Left kidney (tissue), 1 donor: ENCODE measurements at regions not wholly inside any gene's neighbourhood (a gene's known extent, or its start where the extent isn't known, plus 50 kb on each side); places are given as distances from the start of the nearest gene placed in this dataset.

Experiments
- DNase-seq: peaks from one replicate; pipeline ENCODE4 v3.0.0-alpha.2; 2013

DNA sequence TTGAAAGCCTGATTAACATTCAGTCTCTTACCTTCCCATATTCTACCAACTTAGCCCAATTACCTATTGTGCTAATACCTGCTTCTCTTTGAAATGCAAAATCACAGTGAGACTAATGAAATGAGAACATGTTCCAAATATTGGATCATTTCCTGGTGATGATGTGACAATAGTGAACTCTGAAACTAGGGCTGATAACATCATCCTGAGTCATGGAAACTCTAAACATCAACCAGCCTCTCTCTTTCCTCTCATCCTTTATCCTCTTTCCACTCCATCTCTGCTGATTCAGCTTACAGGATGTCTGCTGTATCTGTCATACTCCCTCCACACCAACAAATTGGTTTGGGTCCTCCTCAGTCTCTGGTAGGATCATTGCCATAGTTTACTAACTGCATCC, 98.8 kb upstream of the NCKAP5 start:
- no peak for DNase-seq

- DNase-seq: no peak
Observed at GRCh38 chr2:133667968-133668367, 99.7 kb upstream of the NCKAP5 start.

DNA sequence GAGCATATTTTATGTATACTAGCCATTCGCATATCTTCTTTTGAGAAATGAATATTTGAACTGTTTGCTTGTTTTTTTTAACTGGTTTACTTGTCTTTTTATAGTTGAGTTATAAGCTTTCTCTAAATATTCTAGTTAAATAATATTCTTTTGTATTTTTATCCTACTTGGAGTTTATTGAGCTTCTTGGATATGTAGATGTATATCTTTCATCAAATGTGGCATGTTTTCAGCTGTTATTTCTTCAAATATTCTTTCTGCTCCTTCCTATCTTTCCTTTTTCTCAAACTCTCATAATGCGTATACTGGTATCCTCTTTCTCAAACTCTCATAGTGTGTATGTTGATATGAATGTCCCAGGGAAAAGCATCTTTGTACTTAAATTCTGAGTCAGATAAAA, 100.3 kb upstream of the NCKAP5 start:
- no peak for DNase-seq

DNA sequence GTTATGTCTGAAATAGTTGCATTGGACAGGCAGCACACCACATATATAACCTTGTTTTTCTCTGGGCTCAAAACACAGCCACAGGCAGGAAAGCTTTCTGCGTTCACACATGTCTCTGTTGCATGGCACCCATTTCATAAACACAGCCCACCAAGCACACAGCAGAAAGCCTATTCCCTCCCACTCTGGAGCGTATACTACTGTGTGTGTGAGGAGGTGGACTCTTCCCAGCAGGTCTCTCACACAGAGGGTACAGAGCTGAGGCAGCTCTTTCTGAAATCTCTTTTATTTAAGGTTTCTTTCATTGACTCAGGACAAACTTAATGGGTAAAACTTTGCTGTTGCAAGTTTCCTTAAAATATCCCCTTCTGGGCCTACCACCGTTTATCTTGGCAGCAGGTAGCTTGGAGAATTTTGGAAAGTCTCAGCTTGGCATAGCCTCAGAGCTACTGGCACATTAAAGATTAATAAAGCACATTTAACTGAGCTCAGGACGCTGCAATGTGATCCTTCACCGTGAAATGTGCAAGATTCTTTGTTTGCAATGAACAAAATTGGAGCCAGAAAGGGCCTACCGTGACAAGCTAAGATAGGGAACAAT, 105.1 kb upstream of the NCKAP5 start:
- no peak for DNase-seq

GRCh38 chr2:133674066-133674432, 105.8 kb upstream of the NCKAP5 start:
- DNase-seq: no peak

DNA sequence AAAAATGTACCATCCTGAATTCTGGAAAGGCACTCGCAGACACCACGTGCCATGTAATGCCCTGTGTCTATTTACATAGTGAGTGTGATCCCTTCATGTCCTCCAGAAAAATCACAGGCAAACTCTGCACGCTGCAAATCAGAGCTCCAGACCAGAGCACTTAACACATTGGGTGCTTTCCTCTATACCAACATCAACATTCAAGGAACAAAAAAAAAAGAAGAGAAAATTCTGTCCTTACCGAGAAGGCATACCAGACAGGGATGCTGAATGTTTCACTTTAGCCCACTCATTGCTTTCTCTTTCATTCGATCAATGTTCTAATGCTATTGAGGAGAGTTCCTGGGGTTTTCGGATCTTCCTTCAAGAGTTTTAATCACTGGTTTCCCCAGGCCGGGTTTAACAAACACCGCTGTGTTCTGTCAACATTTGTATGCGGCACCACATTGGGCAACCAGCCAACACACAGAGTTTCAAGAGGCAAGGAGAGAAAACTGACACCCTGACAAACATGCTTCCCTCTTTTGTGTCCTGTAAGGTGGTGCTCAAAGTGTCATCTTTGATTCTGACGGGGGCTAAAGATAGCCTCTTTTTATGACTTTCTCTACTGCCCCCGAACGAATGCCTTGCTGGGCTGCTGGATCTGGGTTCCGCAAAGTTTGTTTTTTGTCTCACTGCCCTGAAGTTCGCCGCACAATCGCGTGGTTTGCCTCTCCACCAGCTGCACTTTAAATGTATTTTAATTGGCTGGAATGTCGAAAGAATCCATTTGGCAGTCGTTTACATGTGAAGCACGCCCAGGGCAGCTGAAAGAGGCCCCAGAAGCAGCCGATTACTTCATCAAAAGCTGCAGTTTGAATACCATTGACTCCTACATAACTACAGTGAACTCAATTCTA, 106.4 kb upstream of the NCKAP5 start:
- DNase-seq: peak; percentile 82

DNA sequence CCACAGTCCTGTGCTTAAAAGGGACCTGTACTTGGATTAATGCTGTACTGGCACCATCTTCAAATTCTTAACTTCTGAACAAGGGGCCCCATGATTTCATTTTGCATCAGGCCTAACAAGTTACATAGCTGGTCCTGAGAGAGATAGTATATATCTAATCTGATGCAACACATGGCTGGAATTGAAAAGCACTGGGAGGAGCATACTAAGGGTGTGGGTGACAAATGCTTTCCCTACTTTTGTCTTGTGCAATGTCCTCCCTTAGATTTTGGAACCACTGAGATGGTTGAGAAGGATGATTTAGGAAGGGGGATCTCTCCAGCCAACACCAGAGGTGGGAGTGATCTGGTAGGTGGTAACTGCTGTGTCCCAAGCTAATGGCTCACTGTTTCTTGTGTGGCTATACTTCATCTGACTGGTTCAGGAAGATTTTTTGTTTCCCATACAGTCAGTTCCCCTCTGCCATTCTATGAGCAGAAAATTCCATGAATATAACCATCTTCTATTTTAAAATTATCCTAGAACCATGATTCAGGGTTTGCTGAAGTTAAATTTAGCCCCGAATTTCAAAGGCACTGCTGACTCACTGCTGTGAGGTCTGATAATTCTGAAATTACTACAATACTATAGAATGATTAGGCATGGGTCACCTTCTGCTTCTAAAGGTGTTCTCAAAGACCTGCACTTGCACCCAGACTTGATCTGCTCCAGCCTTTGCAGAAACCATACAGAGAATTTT, 108.3 kb upstream of the NCKAP5 start:
- DNase-seq: no peak

GRCh38 chr2:133680343-133681049, 112.2 kb upstream of the NCKAP5 start:
- DNase-seq: no peak

- DNase-seq: no peak
Observed at GRCh38 chr2:133682347-133682746, 114.1 kb upstream of the NCKAP5 start.

DNA sequence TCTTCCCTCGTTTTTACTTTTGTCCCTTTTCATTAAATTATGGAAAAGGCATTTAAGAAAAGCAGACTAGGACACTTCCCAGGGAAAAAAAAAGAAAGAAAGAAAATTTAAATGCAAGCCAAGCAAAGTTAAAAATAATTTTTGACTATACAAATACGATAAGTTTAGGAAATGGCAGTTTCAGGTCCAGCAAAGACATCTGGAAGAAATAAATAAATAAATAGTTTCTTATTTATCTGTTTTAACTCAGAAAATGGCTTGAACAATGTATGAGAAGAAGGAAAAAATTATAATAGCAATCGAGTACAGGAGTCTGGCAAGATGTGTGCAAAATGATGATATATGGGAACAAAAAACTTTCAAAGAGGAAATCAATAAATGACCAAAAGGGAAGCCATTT, 114.6 kb upstream of the NCKAP5 start:
- no peak for DNase-seq

GRCh38 chr2:133685636-133686215, 117.5 kb upstream of the NCKAP5 start:
- no peak for DNase-seq

DNA sequence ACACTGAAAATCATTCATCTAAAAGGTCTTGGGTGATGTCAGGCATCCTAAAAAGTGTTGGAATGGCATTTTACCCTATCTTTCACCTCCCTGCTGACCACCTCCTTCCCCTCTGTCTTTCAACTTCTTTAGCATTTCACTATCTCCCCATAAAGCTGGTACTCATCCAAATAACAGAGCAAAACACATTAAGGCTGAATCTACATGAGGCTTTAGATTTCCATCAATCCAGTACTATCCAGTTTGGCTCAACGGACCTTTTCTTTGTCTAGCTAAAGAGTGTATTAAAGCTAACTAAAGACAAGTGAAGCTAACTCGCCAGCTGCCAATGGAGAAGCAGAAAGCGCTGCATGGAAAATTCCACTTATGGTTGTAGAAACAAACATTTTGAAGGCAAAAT, 122.5 kb upstream of the NCKAP5 start:
- DNase-seq: no peak

GRCh38 chr2:133691336-133691735, 123.1 kb upstream of the NCKAP5 start:
- no peak for DNase-seq

- DNase-seq: no peak
Observed at GRCh38 chr2:133705287-133705686, 137.0 kb upstream of the NCKAP5 start.

DNA sequence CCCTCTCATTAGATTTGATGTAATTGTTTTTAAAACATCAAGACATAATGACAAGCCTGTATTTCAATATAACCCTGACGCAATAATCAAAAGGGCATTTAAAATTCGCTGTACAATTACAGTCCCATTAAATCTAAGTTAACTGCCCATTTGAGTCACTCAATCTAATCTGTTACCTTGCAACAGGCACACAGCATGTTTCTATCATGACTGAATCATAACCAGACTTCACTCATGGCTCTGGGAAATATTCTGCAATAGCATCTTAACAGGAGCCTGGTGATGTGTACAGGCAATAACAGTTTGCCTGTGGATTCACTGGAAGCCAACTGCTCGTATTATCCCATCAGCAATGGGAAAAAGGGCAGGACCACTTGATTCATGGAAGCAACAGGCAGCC, 142.3 kb upstream of the NCKAP5 start:
- no peak for DNase-seq

- no peak for DNase-seq
Observed at GRCh38 chr2:133711201-133711600, 142.9 kb upstream of the NCKAP5 start.

- no peak for DNase-seq
Observed at GRCh38 chr2:133711806-133712205, 143.5 kb upstream of the NCKAP5 start.

GRCh38 chr2:133712369-133712768, 144.1 kb upstream of the NCKAP5 start:
- DNase-seq: no peak

- no peak for DNase-seq
Observed at GRCh38 chr2:133713049-133713580, 144.9 kb upstream of the NCKAP5 start.

- no peak for DNase-seq
Observed at GRCh38 chr2:133716166-133716565, 147.9 kb upstream of the NCKAP5 start.

DNA sequence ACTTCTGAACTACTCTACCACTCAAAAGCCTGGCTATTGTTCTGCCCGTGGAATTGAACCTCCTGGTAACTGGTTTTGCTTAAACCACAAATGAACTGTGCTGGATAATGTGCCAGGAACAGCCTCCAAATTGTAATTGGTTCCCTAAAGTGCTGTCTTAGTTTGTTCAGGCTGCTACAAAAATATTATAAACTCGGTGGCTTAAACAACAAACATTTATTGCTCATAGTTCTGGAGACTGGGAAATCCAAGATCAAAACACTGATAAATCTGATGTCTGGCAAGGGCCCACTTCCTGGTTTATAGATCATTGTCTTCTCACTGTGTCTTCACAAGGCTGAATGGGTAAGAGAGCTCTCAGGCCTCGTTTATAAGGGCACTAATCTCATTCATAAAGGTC, 149.2 kb upstream of the NCKAP5 start:
- DNase-seq: no peak

- no peak for DNase-seq
Observed at GRCh38 chr2:133718688-133719201, 150.5 kb upstream of the NCKAP5 start.
